DND-41 (cell line): ENCODE measurements at regions not wholly inside any gene's neighbourhood (a gene's known extent, or its start where the extent isn't known, plus 50 kb on each side); places are given as distances from the start of the nearest gene placed in this dataset.

Experiments used
- ATAC-seq: fragments of 200-7000 bp; cut with Tn5 transposase; 3 replicates; pipeline ENCODE4 v1.9.1; 2021; ENCODE audit warnings: low read depth; ENCODE audit not compliant: insufficient read depth
- DNase-seq: peaks from one replicate; pipeline ENCODE4 v3.0.0-alpha.2; 2020
- H2AFZ ChIP-seq: 2 replicates; pipeline ENCODE4 v1.6.0; 2012; ENCODE audit warnings: low read depth, low read length
- H3K27ac ChIP-seq: 2 replicates; pipeline ENCODE4 v1.5.1; 2012; ENCODE audit warnings: low read length, inconsistent platforms
- H3K27me3 ChIP-seq: fragments of 200-600 bp; sonication (generic); 2 replicates; pipeline ENCODE4 v1.6.0; 2012; ENCODE audit warnings: low read length, mild to moderate bottlenecking, inconsistent platforms; ENCODE audit not compliant: insufficient read depth, poor library complexity
- H3K36me3 ChIP-seq: 2 replicates; pipeline ENCODE4 v1.5.1; 2012; ENCODE audit warnings: low read length, inconsistent platforms; ENCODE audit not compliant: insufficient read depth
- H3K4me1 ChIP-seq: 2 replicates; pipeline ENCODE4 v1.5.1; 2012; ENCODE audit warnings: mild to moderate bottlenecking, low read length; ENCODE audit not compliant: insufficient read depth
- H3K4me2 ChIP-seq: 2 replicates; pipeline ENCODE4 v1.6.0; 2012; ENCODE audit warnings: mild to moderate bottlenecking, moderate library complexity, low read length, inconsistent platforms; ENCODE audit not compliant: insufficient read depth
- H3K4me3 ChIP-seq, 2 experiments: fragments of 200-600 bp in 1 of 2; shearing (Covaris generic) in 1 of 2; 2 replicates each; pipeline ENCODE4 v1.5.1; 2012 to 2016; ENCODE audit warnings: inconsistent platforms in 2 of 2, low read length in 2 of 2, mild to moderate bottlenecking in 2 of 2, low read depth in 1 of 2, moderate library complexity in 1 of 2
- H3K79me2 ChIP-seq: 2 replicates; pipeline ENCODE4 v1.6.0; 2012; ENCODE audit warnings: low read length, inconsistent platforms; ENCODE audit not compliant: insufficient read depth
- H3K9ac ChIP-seq: 2 replicates; pipeline ENCODE4 v1.6.0; 2012; ENCODE audit warnings: low read depth, mild to moderate bottlenecking, inconsistent platforms, low read length, moderate library complexity
- H3K9me3 ChIP-seq: 2 replicates; pipeline ENCODE4 v1.5.1; 2012; ENCODE audit warnings: low read length, moderate library complexity, mild to moderate bottlenecking, inconsistent platforms; ENCODE audit not compliant: insufficient read depth, severe bottlenecking
- H4K20me1 ChIP-seq: 2 replicates; pipeline ENCODE4 v1.6.0; 2012; ENCODE audit warnings: low read length; ENCODE audit not compliant: insufficient read depth
- EZH2 ChIP-seq: IDR thresholded peaks from 3 replicates; pipeline ENCODE4 v1.6.1; 2012; ENCODE audit warnings: borderline replicate concordance, low read depth, mild to moderate bottlenecking, moderate library complexity, low read length, inconsistent platforms; ENCODE audit not compliant: severe bottlenecking
- TF ChIP-seq, protein P1 (sequence below): IDR thresholded peaks from 2 replicates; pipeline ENCODE4 v1.5.1; 2012; ENCODE audit warnings: borderline replicate concordance, low read length, moderate library complexity, mild to moderate bottlenecking; ENCODE audit not compliant: poor library complexity, severe bottlenecking; ENCODE audit errors: extremely low read depth

DNA sequence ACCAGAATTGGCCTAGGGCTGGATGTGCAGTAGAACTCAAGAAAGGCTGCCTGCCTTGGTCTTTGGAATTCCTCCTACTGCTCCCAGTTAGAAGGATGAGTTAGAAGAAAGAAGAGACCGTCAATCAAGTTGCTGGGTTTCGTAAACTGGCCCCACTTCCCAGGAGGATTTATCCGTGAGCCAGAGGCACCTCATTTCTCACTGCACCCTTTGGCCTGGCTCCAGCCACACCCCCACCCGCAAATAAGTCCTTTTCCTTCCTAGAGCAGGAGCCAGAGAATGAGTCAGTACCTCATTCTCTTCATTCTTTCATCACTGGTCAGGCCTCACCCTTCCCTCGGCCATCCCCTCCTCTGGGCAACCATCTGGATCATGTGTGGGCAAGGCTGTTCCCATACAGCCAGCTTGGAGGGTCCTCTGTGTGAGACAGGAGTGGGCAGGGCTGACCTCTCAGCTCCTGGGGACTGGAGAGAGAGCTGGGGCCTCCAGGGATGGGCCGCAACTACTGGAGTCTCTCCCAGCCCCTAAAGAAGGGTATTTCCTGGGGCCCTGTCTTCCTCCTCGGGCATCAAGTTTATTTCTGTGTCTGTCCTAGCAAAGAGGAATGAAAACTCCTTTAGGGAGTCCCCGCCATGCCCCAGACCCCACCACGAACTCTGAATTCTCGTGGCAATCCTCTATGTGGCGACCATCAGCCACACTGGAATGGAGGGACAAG is 87.2 kb upstream of the DUSP5 start:
- H3K27ac ChIP-seq, result no peak overlapping the region
- no peak for ATAC-seq
- H2AFZ ChIP-seq, result no peak overlapping the region
- no peak for TF ChIP-seq EZH2
- TF ChIP-seq, protein P1, sequence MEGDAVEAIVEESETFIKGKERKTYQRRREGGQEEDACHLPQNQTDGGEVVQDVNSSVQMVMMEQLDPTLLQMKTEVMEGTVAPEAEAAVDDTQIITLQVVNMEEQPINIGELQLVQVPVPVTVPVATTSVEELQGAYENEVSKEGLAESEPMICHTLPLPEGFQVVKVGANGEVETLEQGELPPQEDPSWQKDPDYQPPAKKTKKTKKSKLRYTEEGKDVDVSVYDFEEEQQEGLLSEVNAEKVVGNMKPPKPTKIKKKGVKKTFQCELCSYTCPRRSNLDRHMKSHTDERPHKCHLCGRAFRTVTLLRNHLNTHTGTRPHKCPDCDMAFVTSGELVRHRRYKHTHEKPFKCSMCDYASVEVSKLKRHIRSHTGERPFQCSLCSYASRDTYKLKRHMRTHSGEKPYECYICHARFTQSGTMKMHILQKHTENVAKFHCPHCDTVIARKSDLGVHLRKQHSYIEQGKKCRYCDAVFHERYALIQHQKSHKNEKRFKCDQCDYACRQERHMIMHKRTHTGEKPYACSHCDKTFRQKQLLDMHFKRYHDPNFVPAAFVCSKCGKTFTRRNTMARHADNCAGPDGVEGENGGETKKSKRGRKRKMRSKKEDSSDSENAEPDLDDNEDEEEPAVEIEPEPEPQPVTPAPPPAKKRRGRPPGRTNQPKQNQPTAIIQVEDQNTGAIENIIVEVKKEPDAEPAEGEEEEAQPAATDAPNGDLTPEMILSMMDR, result no peak
- H4K20me1 ChIP-seq, result peaks cover 12% of the 10 kb centered on the region; the same call in 1 of the 2 replicates
- H3K79me2 ChIP-seq, result no peaks in the 10 kb centered on the region
- H3K9me3 ChIP-seq, result no peaks in the 10 kb centered on the region
- no peak overlapping the region for H3K4me2 ChIP-seq
- peaks cover 41% of the 10 kb centered on the region for H3K27me3 ChIP-seq
- no peak overlapping the region for H3K9ac ChIP-seq
- peaks cover 8% of the 10 kb centered on the region; the same call in 1 of the 2 replicates for H3K4me1 ChIP-seq
- no peaks in the 10 kb centered on the region for H3K36me3 ChIP-seq
- DNase-seq, result no peak
- no peak overlapping the region for H3K4me3 ChIP-seq

DNA sequence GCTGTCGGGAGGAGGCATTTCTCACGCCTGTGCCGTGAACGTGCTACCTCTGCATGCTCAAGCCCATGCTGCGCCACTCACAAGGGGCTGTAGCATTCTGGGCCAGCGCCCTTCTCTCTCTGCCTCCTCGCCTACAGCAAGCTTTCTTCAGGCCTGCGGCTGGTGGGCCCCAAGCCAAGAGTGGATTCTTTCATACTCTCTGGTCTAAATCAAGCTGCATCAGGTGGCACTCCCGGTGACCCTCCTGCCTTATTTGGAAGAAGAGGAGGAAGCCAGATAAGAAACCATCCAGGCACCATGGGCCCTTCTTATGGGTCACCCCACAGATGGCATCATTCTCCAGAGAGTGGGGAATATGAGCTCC is 86.7 kb upstream of the DUSP5 start:
- no peaks in the 10 kb centered on the region for H3K36me3 ChIP-seq
- H3K9ac ChIP-seq, result no peak overlapping the region
- H3K4me1 ChIP-seq, result peaks cover 8% of the 10 kb centered on the region; the same call in 1 of the 2 replicates
- H2AFZ ChIP-seq, result no peak overlapping the region
- H4K20me1 ChIP-seq, result peaks cover 14% of the 10 kb centered on the region; the same call in 1 of the 2 replicates
- ATAC-seq (no peak), DNase-seq (no peak)
- H3K79me2 ChIP-seq, result no peaks in the 10 kb centered on the region
- H3K27me3 ChIP-seq, result peaks cover 41% of the 10 kb centered on the region
- TF ChIP-seq EZH2, result no peak
- TF ChIP-seq, protein P1, result no peak
- no peak overlapping the region for H3K27ac ChIP-seq
- no peaks in the 10 kb centered on the region for H3K9me3 ChIP-seq
- H3K4me3 ChIP-seq, result no peak overlapping the region
- H3K4me2 ChIP-seq, result no peak overlapping the region

DNA sequence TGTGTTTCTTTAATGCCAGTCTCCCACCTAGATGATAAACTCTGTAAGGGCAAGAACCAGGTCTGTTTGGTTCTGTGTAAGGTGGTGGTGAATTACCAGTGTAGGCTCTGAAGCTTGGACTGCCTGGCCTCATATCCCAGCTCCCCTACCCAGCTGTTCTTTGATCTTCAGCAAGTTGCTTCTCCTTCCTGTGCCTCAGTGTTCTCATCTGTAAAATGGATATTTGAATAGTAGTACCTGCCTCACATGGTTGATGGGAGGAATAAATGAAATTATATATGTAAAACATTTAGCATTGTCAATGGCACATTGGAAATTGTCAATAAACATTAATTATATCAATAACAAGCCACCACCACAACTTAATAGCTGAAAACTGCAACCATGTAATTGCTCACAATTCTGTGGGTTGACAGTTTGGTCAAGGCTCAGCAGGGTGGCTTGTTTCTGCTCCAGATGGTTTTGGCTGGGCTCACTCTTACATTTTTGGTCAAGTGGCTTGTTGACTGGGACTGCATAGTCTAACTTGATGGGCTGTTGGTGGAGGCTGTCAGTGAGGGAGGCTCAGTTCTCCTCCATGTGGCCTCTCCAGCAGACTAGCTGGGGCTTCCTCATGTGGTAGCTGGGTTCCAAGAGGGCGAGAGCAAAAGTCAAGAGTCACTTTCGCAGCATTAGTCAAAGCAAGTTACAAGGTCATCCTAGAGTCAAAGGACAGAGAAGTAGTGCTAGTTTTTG is 84.5 kb upstream of the DUSP5 start:
- H3K4me1 ChIP-seq, result peaks cover 8% of the 10 kb centered on the region; the same call in 1 of the 2 replicates
- no peak overlapping the region for H3K9ac ChIP-seq
- H3K27ac ChIP-seq, result no peak overlapping the region

More for the DNA sequence above, 84.5 kb upstream of the DUSP5 start:
- no peak for TF ChIP-seq EZH2
- TF ChIP-seq, protein P1, result no peak
- H4K20me1 ChIP-seq, result peaks cover 17% of the 10 kb centered on the region; the same call in 1 of the 2 replicates
- H3K4me2 ChIP-seq, result no peak overlapping the region
- H3K4me3 ChIP-seq, result no peak overlapping the region
- no peaks in the 10 kb centered on the region for H3K9me3 ChIP-seq
- H3K27me3 ChIP-seq, result peaks cover 28% of the 10 kb centered on the region
- DNase-seq, result no peak
- no peak overlapping the region for H2AFZ ChIP-seq
- no peak for ATAC-seq
- H3K36me3 ChIP-seq, result no peaks in the 10 kb centered on the region
- H3K79me2 ChIP-seq, result no peaks in the 10 kb centered on the region
